ENCODE measurements at regions not wholly inside any gene's neighbourhood (a gene's known extent, or its start where the extent isn't known, plus 50 kb on each side); places are given as distances from the start of the nearest gene placed in this dataset.

- ChIA-PET CTCF (no interaction called here), POLR2A (ENCODE audit: low non-redundant PET) (no interaction called here)
- H3K4me1 ChIP-seq (ENCODE audit: insufficient read depth, low read length, poor library complexity, severe bottlenecking), result no peaks in the 10 kb centered on the region
- no TSS peak for BruUV-seq (replicated peaks)
- no peaks in the 10 kb centered on the region for H3K36me3 ChIP-seq (ENCODE audit: insufficient read depth, low read length, poor library complexity, severe bottlenecking)
- H3K27me3 ChIP-seq (replicated peaks; ENCODE audit: insufficient read depth, low read depth, low read length, poor library complexity), result no peaks in the 10 kb centered on the region
- no peak overlapping the region for H3K4me3 ChIP-seq (ENCODE audit: low read depth, low read length, poor library complexity, severe bottlenecking)
- TF ChIP-seq EZH2 (IDR thresholded peaks at IDR 0.05; ENCODE audit: borderline replicate concordance, low read depth, low read length, poor library complexity, severe bottlenecking) (no peak), CTCF (conservative IDR thresholded peaks at IDR 0.05; ENCODE audit: low read depth, low read length) (no peak)
- intact Hi-C loops (cut with micrococcal nuclease; ENCODE audit: unreplicated experiment), result no loop called here
- DNase-seq (ENCODE audit: low spot score), result peak; percentile 17
- H3K27ac ChIP-seq (ENCODE audit: low read depth, low read length, poor library complexity, severe bottlenecking), result no peak overlapping the region
- H3K9me3 ChIP-seq (ENCODE audit: low read depth, low read length, poor library complexity, severe bottlenecking), result peaks cover 7% of the 10 kb centered on the region
These were observed 714.8 kb downstream of the CCSER2 start for GRCh38 chr10:85043207-85043606.

GRCh38 chr10:85045046-85045445, 716.7 kb downstream of the CCSER2 start:
- TF ChIP-seq EZH2 (IDR thresholded peaks at IDR 0.05; ENCODE audit: borderline replicate concordance, low read depth, low read length, poor library complexity, severe bottlenecking) (no peak), CTCF (conservative IDR thresholded peaks at IDR 0.05; ENCODE audit: low read depth, low read length) (no peak)
- Histone ChIP-seq H3K27ac (ENCODE audit: low read depth, low read length, poor library complexity, severe bottlenecking) (no peak overlapping the region), H3K4me1 (ENCODE audit: insufficient read depth, low read length, poor library complexity, severe bottlenecking) (no peaks in the 10 kb centered on the region), H3K36me3 (ENCODE audit: insufficient read depth, low read length, poor library complexity, severe bottlenecking) (no peaks in the 10 kb centered on the region), H3K27me3 (replicated peaks; ENCODE audit: insufficient read depth, low read depth, low read length, poor library complexity) (no peaks in the 10 kb centered on the region), H3K4me3 (ENCODE audit: low read depth, low read length, poor library complexity, severe bottlenecking) (no peak overlapping the region), H3K9me3 (ENCODE audit: low read depth, low read length, poor library complexity, severe bottlenecking) (no peaks in the 10 kb centered on the region)
- DNase-seq (ENCODE audit: low spot score), result no peak
- intact Hi-C loops (cut with micrococcal nuclease; ENCODE audit: unreplicated experiment), result no loop called here
- BruUV-seq (replicated peaks), result no TSS peak
- POLR2A ChIA-PET (ENCODE audit: low non-redundant PET), result no interaction called here
- CTCF ChIA-PET, result no interaction called here

- H3K27me3 ChIP-seq (replicated peaks; ENCODE audit: insufficient read depth, low read depth, low read length, poor library complexity), result no peaks in the 10 kb centered on the region
- ChIA-PET CTCF (interaction anchor here (0.6 kb wide), 1 partner anchor 17 kb away, joined by 6 read pairs; no protein-coding TSS in a partner anchor), POLR2A (ENCODE audit: low non-redundant PET) (no interaction called here)
- H3K27ac ChIP-seq (ENCODE audit: low read depth, low read length, poor library complexity, severe bottlenecking), result no peak overlapping the region
- no peaks in the 10 kb centered on the region for H3K4me1 ChIP-seq (ENCODE audit: insufficient read depth, low read length, poor library complexity, severe bottlenecking)
- TF ChIP-seq EZH2 (IDR thresholded peaks at IDR 0.05; ENCODE audit: borderline replicate concordance, low read depth, low read length, poor library complexity, severe bottlenecking) (no peak), CTCF (conservative IDR thresholded peaks at IDR 0.05; ENCODE audit: low read depth, low read length) (no peak)
- H3K36me3 ChIP-seq (ENCODE audit: insufficient read depth, low read length, poor library complexity, severe bottlenecking), result no peaks in the 10 kb centered on the region
- intact Hi-C loops (cut with micrococcal nuclease; ENCODE audit: unreplicated experiment), result no loop called here
- no peak overlapping the region for H3K4me3 ChIP-seq (ENCODE audit: low read depth, low read length, poor library complexity, severe bottlenecking)
- no TSS peak for BruUV-seq (replicated peaks)
- H3K9me3 ChIP-seq (ENCODE audit: low read depth, low read length, poor library complexity, severe bottlenecking), result no peaks in the 10 kb centered on the region
- DNase-seq (ENCODE audit: low spot score), result no peak
These were observed 718.9 kb downstream of the CCSER2 start for GRCh38 chr10:85047170-85047834.
